ENCODE measurements at regions not wholly inside any gene's neighbourhood (a gene's known extent, or its start where the extent isn't known, plus 50 kb on each side); places are given as distances from the start of the nearest gene placed in this dataset.

- Histone ChIP-seq H3F3A (ENCODE audit: insufficient read depth, low read length) (no peaks in the 10 kb centered on the region), H3K36me3 (replicated peaks; ENCODE audit: insufficient read depth, low read length) (no peaks in the 10 kb centered on the region), H3K4me1 (ENCODE audit: low read length) (no peaks in the 10 kb centered on the region), H2AFZ (ENCODE audit: low read length) (no peak overlapping the region), H3K9me3 (replicated peaks; ENCODE audit: insufficient read depth, low read length) (no peaks in the 10 kb centered on the region), H3K79me2 (ENCODE audit: low read length) (no peaks in the 10 kb centered on the region), H3K9ac (ENCODE audit: low read length) (no peak overlapping the region), H3K27me3 (replicated peaks; ENCODE audit: insufficient read depth, low read length) (no peaks in the 10 kb centered on the region), H3K27ac (ENCODE audit: low read length) (no peak overlapping the region), H3K4me2 (ENCODE audit: low read depth, low read length) (no peak overlapping the region), H4K20me1 (ENCODE audit: insufficient read depth, low read length) (no peaks in the 10 kb centered on the region), H3K9me2 (replicated peaks; ENCODE audit: insufficient read depth, low read length) (no peaks in the 10 kb centered on the region), H3K4me3 (ENCODE audit: low read length) (no peak overlapping the region)
- TF ChIP-seq, protein P1, sequence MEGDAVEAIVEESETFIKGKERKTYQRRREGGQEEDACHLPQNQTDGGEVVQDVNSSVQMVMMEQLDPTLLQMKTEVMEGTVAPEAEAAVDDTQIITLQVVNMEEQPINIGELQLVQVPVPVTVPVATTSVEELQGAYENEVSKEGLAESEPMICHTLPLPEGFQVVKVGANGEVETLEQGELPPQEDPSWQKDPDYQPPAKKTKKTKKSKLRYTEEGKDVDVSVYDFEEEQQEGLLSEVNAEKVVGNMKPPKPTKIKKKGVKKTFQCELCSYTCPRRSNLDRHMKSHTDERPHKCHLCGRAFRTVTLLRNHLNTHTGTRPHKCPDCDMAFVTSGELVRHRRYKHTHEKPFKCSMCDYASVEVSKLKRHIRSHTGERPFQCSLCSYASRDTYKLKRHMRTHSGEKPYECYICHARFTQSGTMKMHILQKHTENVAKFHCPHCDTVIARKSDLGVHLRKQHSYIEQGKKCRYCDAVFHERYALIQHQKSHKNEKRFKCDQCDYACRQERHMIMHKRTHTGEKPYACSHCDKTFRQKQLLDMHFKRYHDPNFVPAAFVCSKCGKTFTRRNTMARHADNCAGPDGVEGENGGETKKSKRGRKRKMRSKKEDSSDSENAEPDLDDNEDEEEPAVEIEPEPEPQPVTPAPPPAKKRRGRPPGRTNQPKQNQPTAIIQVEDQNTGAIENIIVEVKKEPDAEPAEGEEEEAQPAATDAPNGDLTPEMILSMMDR (IDR thresholded peaks at IDR 0.05; ENCODE audit: low read length): no peak
- TF ChIP-seq EZH2phosphoT487 (IDR thresholded peaks at IDR 0.05; ENCODE audit: low read length) (no peak), EZH2 (optimal IDR thresholded peaks at IDR 0.05; ENCODE audit: low read depth, low read length) (no peak)
- no peak for DNase-seq
These were observed 129.2 kb downstream of the UNC5CL start for GRCh38 chr6:40909811-40910210.

- H3K4me2 ChIP-seq (ENCODE audit: low read depth, low read length): no peak overlapping the region
- H4K20me1 ChIP-seq (ENCODE audit: insufficient read depth, low read length): no peaks in the 10 kb centered on the region
- no peak overlapping the region for H3K9ac ChIP-seq (ENCODE audit: low read length)
- no peaks in the 10 kb centered on the region for H3K9me2 ChIP-seq (replicated peaks; ENCODE audit: insufficient read depth, low read length)
- no peaks in the 10 kb centered on the region for H3F3A ChIP-seq (ENCODE audit: insufficient read depth, low read length)
- H2AFZ ChIP-seq (ENCODE audit: low read length): no peak overlapping the region
- no peaks in the 10 kb centered on the region for H3K79me2 ChIP-seq (ENCODE audit: low read length)
- no peaks in the 10 kb centered on the region for H3K27me3 ChIP-seq (replicated peaks; ENCODE audit: insufficient read depth, low read length)
- TF ChIP-seq, protein P1 (IDR thresholded peaks at IDR 0.05; ENCODE audit: low read length): no peak
- TF ChIP-seq EZH2 (optimal IDR thresholded peaks at IDR 0.05; ENCODE audit: low read depth, low read length): no peak
- no peak for TF ChIP-seq EZH2phosphoT487 (IDR thresholded peaks at IDR 0.05; ENCODE audit: low read length)
- DNase-seq: no peak
- no peak overlapping the region for H3K27ac ChIP-seq (ENCODE audit: low read length)
- no peak overlapping the region for H3K4me3 ChIP-seq (ENCODE audit: low read length)
- H3K4me1 ChIP-seq (ENCODE audit: low read length): no peaks in the 10 kb centered on the region
- no peaks in the 10 kb centered on the region for H3K36me3 ChIP-seq (replicated peaks; ENCODE audit: insufficient read depth, low read length)
- H3K9me3 ChIP-seq (replicated peaks; ENCODE audit: insufficient read depth, low read length): no peaks in the 10 kb centered on the region
These were observed 131.8 kb downstream of the UNC5CL start for GRCh38 chr6:40907198-40907701.

DNA sequence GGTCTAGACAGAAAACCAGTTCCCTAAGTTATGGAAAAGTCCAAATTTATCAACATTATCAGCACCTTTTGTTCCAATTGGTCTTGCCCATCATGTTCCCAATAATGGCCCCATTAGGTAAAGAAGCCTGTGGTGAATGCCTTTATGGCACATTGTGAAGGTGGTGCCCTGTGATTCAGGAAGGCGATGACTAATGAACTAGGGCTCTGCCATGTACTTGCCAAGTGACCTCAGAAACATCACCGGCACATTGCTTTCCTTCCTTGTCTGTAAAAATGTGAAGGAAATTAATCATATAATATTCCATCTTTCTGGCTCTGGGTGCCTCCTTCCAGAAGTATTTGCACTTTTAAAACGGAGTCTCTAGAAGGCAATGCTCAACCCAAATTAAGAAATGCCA, 132.3 kb downstream of the UNC5CL start:
- TF ChIP-seq, protein P1 (IDR thresholded peaks at IDR 0.05; ENCODE audit: low read length): no peak
- TF ChIP-seq EZH2phosphoT487 (IDR thresholded peaks at IDR 0.05; ENCODE audit: low read length) (no peak), EZH2 (optimal IDR thresholded peaks at IDR 0.05; ENCODE audit: low read depth, low read length) (no peak)
- no peak overlapping the region for H3K27ac ChIP-seq (ENCODE audit: low read length)
- no peaks in the 10 kb centered on the region for H3K9me2 ChIP-seq (replicated peaks; ENCODE audit: insufficient read depth, low read length)
- H3K27me3 ChIP-seq (replicated peaks; ENCODE audit: insufficient read depth, low read length): no peaks in the 10 kb centered on the region
- H2AFZ ChIP-seq (ENCODE audit: low read length): no peak overlapping the region
- no peak for DNase-seq
- no peak overlapping the region for H3K9ac ChIP-seq (ENCODE audit: low read length)
- H3K4me1 ChIP-seq (ENCODE audit: low read length): no peaks in the 10 kb centered on the region
- H3K9me3 ChIP-seq (replicated peaks; ENCODE audit: insufficient read depth, low read length): no peaks in the 10 kb centered on the region
- H3K4me2 ChIP-seq (ENCODE audit: low read depth, low read length): no peak overlapping the region
- H3K79me2 ChIP-seq (ENCODE audit: low read length): no peaks in the 10 kb centered on the region
- H3K4me3 ChIP-seq (ENCODE audit: low read length): no peak overlapping the region
- no peaks in the 10 kb centered on the region for H4K20me1 ChIP-seq (ENCODE audit: insufficient read depth, low read length)
- no peaks in the 10 kb centered on the region for H3K36me3 ChIP-seq (replicated peaks; ENCODE audit: insufficient read depth, low read length)
- no peaks in the 10 kb centered on the region for H3F3A ChIP-seq (ENCODE audit: insufficient read depth, low read length)

All from MM.1S (cell line).